ENCODE measurements at regions not wholly inside any gene's neighbourhood (a gene's known extent, or its start where the extent isn't known, plus 50 kb on each side); places are given as distances from the start of the nearest gene placed in this dataset.
"Not testable (repeated sequence)": the region's sequence is repeated elsewhere in the genome, so short reads cannot be mapped to it uniquely, and the experiment has no call there.

DNA sequence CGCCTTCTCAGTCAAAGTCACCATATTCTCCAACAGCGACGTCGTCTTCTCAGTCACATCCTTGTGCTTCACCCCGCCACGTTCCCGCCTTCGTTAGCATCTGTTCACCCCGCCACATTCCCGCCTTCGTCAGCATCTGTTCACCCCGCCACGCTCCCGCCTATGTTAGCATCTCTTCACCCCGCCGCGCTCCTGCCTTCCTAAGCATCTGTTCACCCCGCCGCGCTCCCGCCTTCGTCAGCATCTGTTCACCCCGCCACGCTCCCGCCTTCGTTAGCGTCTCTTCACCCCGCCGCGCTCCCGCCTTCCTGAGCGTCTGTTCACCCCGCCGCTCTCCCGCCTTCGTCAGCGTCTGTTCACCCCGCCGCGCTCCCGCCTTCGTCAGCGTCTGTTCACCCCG lies 816.4 kb upstream of the TPTE start:
- not testable (repeated sequence) for TF ChIP-seq CTCF (conservative IDR thresholded peaks at IDR 0.05; ENCODE audit: low read length); EZH2phosphoT487 (IDR thresholded peaks at IDR 0.05; ENCODE audit: borderline replicate concordance, low read depth, low read length)
